ENCODE measurements at regions not wholly inside any gene's neighbourhood (a gene's known extent, or its start where the extent isn't known, plus 50 kb on each side); places are given as distances from the start of the nearest gene placed in this dataset.

DNA sequence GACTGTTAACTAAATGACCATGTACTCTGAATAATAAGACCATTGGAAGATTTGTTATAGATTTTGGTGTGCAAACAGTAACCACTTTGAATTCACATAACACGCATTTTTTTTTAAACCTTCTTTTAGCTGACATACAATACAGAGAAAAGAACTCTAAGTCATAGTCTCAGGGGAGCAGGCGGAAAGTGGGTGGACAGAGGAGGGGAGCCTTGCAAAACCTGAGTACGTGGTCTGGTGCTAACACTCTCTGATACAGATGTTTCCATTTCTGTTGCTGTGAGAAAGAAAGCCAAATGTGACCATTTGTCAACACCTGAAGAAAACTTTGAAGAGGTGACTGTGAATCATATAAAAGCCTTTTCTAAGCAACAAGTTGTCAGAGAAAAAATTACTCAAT lies 151.8 kb upstream of the GCFC2 start:
- TF ChIP-seq, protein P1, sequence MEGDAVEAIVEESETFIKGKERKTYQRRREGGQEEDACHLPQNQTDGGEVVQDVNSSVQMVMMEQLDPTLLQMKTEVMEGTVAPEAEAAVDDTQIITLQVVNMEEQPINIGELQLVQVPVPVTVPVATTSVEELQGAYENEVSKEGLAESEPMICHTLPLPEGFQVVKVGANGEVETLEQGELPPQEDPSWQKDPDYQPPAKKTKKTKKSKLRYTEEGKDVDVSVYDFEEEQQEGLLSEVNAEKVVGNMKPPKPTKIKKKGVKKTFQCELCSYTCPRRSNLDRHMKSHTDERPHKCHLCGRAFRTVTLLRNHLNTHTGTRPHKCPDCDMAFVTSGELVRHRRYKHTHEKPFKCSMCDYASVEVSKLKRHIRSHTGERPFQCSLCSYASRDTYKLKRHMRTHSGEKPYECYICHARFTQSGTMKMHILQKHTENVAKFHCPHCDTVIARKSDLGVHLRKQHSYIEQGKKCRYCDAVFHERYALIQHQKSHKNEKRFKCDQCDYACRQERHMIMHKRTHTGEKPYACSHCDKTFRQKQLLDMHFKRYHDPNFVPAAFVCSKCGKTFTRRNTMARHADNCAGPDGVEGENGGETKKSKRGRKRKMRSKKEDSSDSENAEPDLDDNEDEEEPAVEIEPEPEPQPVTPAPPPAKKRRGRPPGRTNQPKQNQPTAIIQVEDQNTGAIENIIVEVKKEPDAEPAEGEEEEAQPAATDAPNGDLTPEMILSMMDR (IDR thresholded peaks at IDR 0.05; ENCODE audit: extremely low read depth in 1 of 2, insufficient read depth in 1 of 2, low read depth in 1 of 2, low read length in 2 of 2): no peak
- TF ChIP-seq EZH2 (IDR thresholded peaks at IDR 0.05; ENCODE audit: borderline replicate concordance, low read depth, low read length, severe bottlenecking) (no peak), POLR2AphosphoS5 (IDR thresholded peaks at IDR 0.05; ENCODE audit: insufficient read depth, low read depth, low read length) (no peak), POLR2A (IDR thresholded peaks at IDR 0.05; ENCODE audit: low read depth, low read length) (no peak), JUN (IDR thresholded peaks at IDR 0.05; ENCODE audit: borderline replicate concordance, insufficient read depth, insufficient read length, low read depth) (no peak)

All from endothelial cell of umbilical vein (primary cell).